ENCODE measurements at regions not wholly inside any gene's neighbourhood (a gene's known extent, or its start where the extent isn't known, plus 50 kb on each side); places are given as distances from the start of the nearest gene placed in this dataset.

- no peaks in the 10 kb centered on the region for H3K4me1 ChIP-seq (ENCODE audit: control insufficient read depth, insufficient read depth, low read length, poor library complexity, severe bottlenecking)
- no peak overlapping the region for H3K4me3 ChIP-seq (ENCODE audit: extremely low read depth, insufficient read depth, low read length, poor library complexity, severe bottlenecking)
- 67 to 100% methylated on average over 1 of the region's 2 CpGs for WGBS, 2 experiments (ENCODE audit: insufficient coverage in 2 of 2)
- H3K36me3 ChIP-seq (ENCODE audit: control insufficient read depth, insufficient read depth, low read length), result no peaks in the 10 kb centered on the region
- H3K9me3 ChIP-seq (ENCODE audit: control insufficient read depth, low read length), result no peaks in the 10 kb centered on the region
- no peak overlapping the region for H3K27ac ChIP-seq (ENCODE audit: low read depth, low read length, severe bottlenecking)
Measured at GRCh38 chr2:18814387-18814786, 225.0 kb upstream of the NT5C1B start.

DNA sequence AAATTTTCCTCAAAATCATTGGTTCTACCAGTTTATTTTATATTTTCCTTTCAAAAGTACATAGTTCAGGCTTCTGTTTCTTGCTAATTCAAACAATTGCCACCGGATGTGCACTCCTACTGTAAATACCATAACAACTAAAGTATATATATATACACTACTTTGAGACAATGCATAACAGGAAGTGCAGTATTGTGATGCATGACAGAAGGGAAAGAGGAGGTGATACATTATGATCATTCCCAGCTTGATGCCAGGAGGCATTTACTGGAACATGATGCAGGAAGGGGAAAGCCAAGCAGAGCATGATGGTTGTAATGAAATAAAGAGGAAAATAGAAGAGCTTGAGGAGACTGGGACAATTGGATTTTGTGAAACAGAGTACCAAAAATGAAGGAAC is 215.2 kb upstream of the NT5C1B start:
- Histone ChIP-seq H3K27ac (ENCODE audit: low read depth, low read length, severe bottlenecking) (no peak overlapping the region), H3K4me1 (ENCODE audit: control insufficient read depth, insufficient read depth, low read length, poor library complexity, severe bottlenecking) (no peaks in the 10 kb centered on the region)
- WGBS, 2 experiments (ENCODE audit: insufficient coverage in 2 of 2), result no CpG with 5 or more reads among the region's 1 CpG

DNA sequence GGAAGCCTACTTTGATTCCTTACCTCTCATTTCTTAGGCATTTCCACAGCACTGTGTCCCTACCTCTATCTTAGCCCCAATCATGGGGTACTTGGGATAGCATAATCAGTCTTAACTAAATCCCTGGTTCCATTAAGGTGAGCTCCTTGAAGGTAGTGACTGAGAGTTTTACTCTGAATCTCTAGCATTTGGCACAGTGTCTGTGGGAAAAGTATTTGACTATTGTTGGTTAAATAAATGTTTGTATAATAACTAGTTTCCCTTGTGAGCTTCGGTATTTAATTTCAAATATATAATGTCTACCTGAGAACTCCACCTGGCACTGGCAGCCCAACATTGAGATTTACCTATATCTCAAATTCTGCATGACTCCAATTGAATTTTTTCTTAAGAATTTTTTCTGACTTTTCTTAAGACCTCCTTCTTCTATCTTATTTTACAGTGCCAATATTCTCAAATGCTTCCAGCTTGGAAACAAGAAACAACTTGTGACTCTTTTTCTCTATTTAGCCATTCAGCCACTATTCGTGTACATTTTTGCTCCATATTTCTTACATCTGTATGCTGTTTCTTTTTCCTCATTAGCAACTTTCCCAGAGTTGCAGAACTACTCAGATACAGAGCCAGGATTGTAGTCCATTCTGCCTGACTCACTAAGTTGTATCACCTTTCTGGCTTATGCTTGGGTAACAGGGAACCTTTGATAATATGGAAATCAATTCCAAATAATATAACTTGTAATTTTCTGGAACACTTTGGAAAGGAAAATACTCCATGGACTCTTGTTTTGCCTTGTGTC is 214.0 kb upstream of the NT5C1B start:
- no peak overlapping the region for H3K27ac ChIP-seq (ENCODE audit: low read depth, low read length, severe bottlenecking)
- no peaks in the 10 kb centered on the region for H3K4me1 ChIP-seq (ENCODE audit: control insufficient read depth, insufficient read depth, low read length, poor library complexity, severe bottlenecking)
- no peaks in the 10 kb centered on the region for H3K36me3 ChIP-seq (ENCODE audit: control insufficient read depth, insufficient read depth, low read length)
- WGBS, 2 experiments (ENCODE audit: insufficient coverage in 2 of 2), result 71 to 100% methylated on average over 1 of the region's 2 CpGs
- H3K9me3 ChIP-seq (ENCODE audit: control insufficient read depth, low read length), result no peaks in the 10 kb centered on the region
- no peak overlapping the region for H3K4me3 ChIP-seq (ENCODE audit: extremely low read depth, insufficient read depth, low read length, poor library complexity, severe bottlenecking)

More for the DNA sequence above, 215.2 kb upstream of the NT5C1B start:
- Histone ChIP-seq H3K36me3 (ENCODE audit: control insufficient read depth, insufficient read depth, low read length) (no peaks in the 10 kb centered on the region), H3K4me3 (ENCODE audit: extremely low read depth, insufficient read depth, low read length, poor library complexity, severe bottlenecking) (no peak overlapping the region), H3K9me3 (ENCODE audit: control insufficient read depth, low read length) (no peaks in the 10 kb centered on the region)

GRCh38 chr2:18800240-18800971 is 211.0 kb upstream of the NT5C1B start:
- Histone ChIP-seq H3K4me3 (ENCODE audit: extremely low read depth, insufficient read depth, low read length, poor library complexity, severe bottlenecking) (no peak overlapping the region), H3K36me3 (ENCODE audit: control insufficient read depth, insufficient read depth, low read length) (no peaks in the 10 kb centered on the region), H3K4me1 (ENCODE audit: control insufficient read depth, insufficient read depth, low read length, poor library complexity, severe bottlenecking) (no peaks in the 10 kb centered on the region), H3K9me3 (ENCODE audit: control insufficient read depth, low read length) (no peaks in the 10 kb centered on the region), H3K27ac (ENCODE audit: low read depth, low read length, severe bottlenecking) (no peak overlapping the region)
- WGBS, 2 experiments (ENCODE audit: insufficient coverage in 2 of 2), result 91 to 92% methylated on average over 3 to 6 of the region's 6 CpGs

- no peak overlapping the region for H3K4me3 ChIP-seq (ENCODE audit: extremely low read depth, insufficient read depth, low read length, poor library complexity, severe bottlenecking)
- no peaks in the 10 kb centered on the region for H3K36me3 ChIP-seq (ENCODE audit: control insufficient read depth, insufficient read depth, low read length)
- 93 to 100% methylated on average over 1 to 2 of the region's 2 CpGs for WGBS, 2 experiments (ENCODE audit: insufficient coverage in 2 of 2)
Measured at GRCh38 chr2:18799397-18799796, 210.0 kb upstream of the NT5C1B start.

DNA sequence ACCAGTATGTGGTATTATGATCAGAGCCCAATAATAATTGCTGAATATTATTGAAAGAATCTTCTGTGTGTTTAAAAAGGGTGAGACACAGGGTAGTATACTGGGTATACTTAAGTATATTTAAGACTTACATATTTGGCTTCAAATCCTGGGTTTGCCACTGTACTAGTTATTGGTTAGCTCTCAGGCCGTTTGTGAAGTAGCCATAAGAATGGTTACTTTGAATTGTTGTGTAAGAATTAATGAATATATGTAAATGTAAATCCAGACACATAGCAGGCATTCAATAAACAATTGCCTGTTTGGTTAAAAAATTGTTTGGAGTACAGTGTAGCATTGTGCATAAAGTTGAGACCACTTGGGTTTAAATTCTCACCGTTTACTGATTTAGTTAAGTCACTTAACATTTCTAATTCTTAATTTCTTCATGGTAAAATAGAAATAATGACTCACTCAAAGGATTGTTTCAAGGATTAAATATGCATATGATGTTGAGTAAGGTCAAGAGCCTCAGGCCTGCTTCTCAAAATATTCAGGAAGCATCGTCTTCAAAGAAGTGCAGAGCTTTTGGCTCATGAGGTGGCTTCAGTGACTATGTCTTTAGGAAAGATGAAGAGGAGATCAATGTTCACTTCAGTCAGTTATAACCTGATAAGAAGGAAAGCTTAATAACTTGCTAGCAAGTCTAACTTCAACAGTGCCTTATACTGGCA is 207.9 kb upstream of the NT5C1B start:
- Histone ChIP-seq H3K36me3 (ENCODE audit: control insufficient read depth, insufficient read depth, low read length) (no peaks in the 10 kb centered on the region), H3K4me1 (ENCODE audit: control insufficient read depth, insufficient read depth, low read length, poor library complexity, severe bottlenecking) (no peaks in the 10 kb centered on the region), H3K4me3 (ENCODE audit: extremely low read depth, insufficient read depth, low read length, poor library complexity, severe bottlenecking) (no peak overlapping the region), H3K27ac (ENCODE audit: low read depth, low read length, severe bottlenecking) (no peak overlapping the region), H3K9me3 (ENCODE audit: control insufficient read depth, low read length) (no peaks in the 10 kb centered on the region)
- 86% methylated on average over 1 of the region's 3 CpGs; no CpG with 5 or more reads in 1 of the 2 experiments for WGBS, 2 experiments (ENCODE audit: insufficient coverage in 2 of 2)

More at GRCh38 chr2:18799397-18799796, 210.0 kb upstream of the NT5C1B start:
- no peaks in the 10 kb centered on the region for H3K9me3 ChIP-seq (ENCODE audit: control insufficient read depth, low read length)
- H3K27ac ChIP-seq (ENCODE audit: low read depth, low read length, severe bottlenecking), result no peak overlapping the region
- no peaks in the 10 kb centered on the region for H3K4me1 ChIP-seq (ENCODE audit: control insufficient read depth, insufficient read depth, low read length, poor library complexity, severe bottlenecking)

DNA sequence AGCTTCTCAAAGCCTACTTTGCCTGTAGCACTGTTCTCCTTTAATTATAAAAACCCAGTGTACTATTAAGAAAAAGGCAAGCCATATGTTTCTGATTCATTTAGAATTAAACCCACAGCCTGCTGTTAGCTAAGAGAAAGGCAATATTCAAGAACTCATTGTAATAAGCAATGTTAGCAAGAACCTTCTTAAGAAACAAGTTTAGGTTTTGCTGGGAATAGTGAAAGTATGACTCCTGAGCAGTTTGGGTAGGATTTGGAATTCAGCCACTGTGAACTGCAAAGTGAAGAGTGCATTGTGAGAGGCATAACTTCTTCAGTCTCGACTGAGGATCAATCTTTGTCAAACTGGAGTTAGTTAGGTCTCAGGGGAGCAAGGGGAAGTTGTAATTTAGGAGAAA is 206.5 kb upstream of the NT5C1B start:
- H3K36me3 ChIP-seq (ENCODE audit: control insufficient read depth, insufficient read depth, low read length), result no peaks in the 10 kb centered on the region
- no peaks in the 10 kb centered on the region for H3K9me3 ChIP-seq (ENCODE audit: control insufficient read depth, low read length)
- no peak overlapping the region for H3K27ac ChIP-seq (ENCODE audit: low read depth, low read length, severe bottlenecking)
- WGBS, 2 experiments (ENCODE audit: insufficient coverage in 2 of 2), result 90% methylated on average over 1 of the region's 1 CpG; no CpG with 5 or more reads in 1 of the 2 experiments
- no peaks in the 10 kb centered on the region for H3K4me1 ChIP-seq (ENCODE audit: control insufficient read depth, insufficient read depth, low read length, poor library complexity, severe bottlenecking)
- H3K4me3 ChIP-seq (ENCODE audit: extremely low read depth, insufficient read depth, low read length, poor library complexity, severe bottlenecking), result no peak overlapping the region

DNA sequence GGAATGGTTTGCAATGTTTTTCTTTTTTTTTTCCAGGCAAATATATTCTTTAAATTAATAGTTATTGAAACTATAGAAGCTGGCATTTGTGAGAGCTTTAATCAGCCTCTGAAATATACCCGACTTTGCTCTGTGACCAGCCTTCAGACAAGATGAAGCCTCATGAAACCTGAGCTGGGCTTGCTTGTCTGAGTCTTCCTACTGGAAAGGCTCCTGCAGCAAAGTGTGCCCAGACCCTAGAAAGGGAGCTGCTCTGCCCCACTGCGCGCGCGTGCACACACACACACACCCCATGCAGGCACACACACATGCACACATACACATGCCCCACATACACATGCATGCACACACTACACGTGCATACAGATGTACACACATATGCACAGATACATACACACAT is 203.3 kb upstream of the NT5C1B start:
- no peak overlapping the region for H3K27ac ChIP-seq (ENCODE audit: low read depth, low read length, severe bottlenecking)
- 90 to 100% methylated on average over 1 to 5 of the region's 6 CpGs for WGBS, 2 experiments (ENCODE audit: insufficient coverage in 2 of 2)

GRCh38 chr2:18792226-18792629 is 202.9 kb upstream of the NT5C1B start:
- Histone ChIP-seq H3K9me3 (ENCODE audit: control insufficient read depth, low read length) (no peaks in the 10 kb centered on the region), H3K27ac (ENCODE audit: low read depth, low read length, severe bottlenecking) (no peak overlapping the region), H3K4me3 (ENCODE audit: extremely low read depth, insufficient read depth, low read length, poor library complexity, severe bottlenecking) (no peak overlapping the region), H3K4me1 (ENCODE audit: control insufficient read depth, insufficient read depth, low read length, poor library complexity, severe bottlenecking) (no peaks in the 10 kb centered on the region), H3K36me3 (ENCODE audit: control insufficient read depth, insufficient read depth, low read length) (no peaks in the 10 kb centered on the region)
- 87 to 94% methylated on average over 3 of the region's 3 CpGs for WGBS, 2 experiments (ENCODE audit: insufficient coverage in 2 of 2)

More for the DNA sequence above, 203.3 kb upstream of the NT5C1B start:
- no peaks in the 10 kb centered on the region for H3K36me3 ChIP-seq (ENCODE audit: control insufficient read depth, insufficient read depth, low read length)
- no peaks in the 10 kb centered on the region for H3K9me3 ChIP-seq (ENCODE audit: control insufficient read depth, low read length)
- no peaks in the 10 kb centered on the region for H3K4me1 ChIP-seq (ENCODE audit: control insufficient read depth, insufficient read depth, low read length, poor library complexity, severe bottlenecking)
- no peak overlapping the region for H3K4me3 ChIP-seq (ENCODE audit: extremely low read depth, insufficient read depth, low read length, poor library complexity, severe bottlenecking)

- H3K4me1 ChIP-seq (ENCODE audit: control insufficient read depth, insufficient read depth, low read length, poor library complexity, severe bottlenecking), result no peaks in the 10 kb centered on the region
- no peaks in the 10 kb centered on the region for H3K9me3 ChIP-seq (ENCODE audit: control insufficient read depth, low read length)
- H3K27ac ChIP-seq (ENCODE audit: low read depth, low read length, severe bottlenecking), result no peak overlapping the region
- no peaks in the 10 kb centered on the region for H3K36me3 ChIP-seq (ENCODE audit: control insufficient read depth, insufficient read depth, low read length)
- no peak overlapping the region for H3K4me3 ChIP-seq (ENCODE audit: extremely low read depth, insufficient read depth, low read length, poor library complexity, severe bottlenecking)
- WGBS, 2 experiments (ENCODE audit: insufficient coverage in 2 of 2), result 88% methylated on average over 6 to 9 of the region's 9 CpGs
Measured at GRCh38 chr2:18791172-18791797, 201.9 kb upstream of the NT5C1B start.
